ENCODE measurements at regions not wholly inside any gene's neighbourhood (a gene's known extent, or its start where the extent isn't known, plus 50 kb on each side); places are given as distances from the start of the nearest gene placed in this dataset.
"Not testable (repeated sequence)": the region's sequence is repeated elsewhere in the genome, so short reads cannot be mapped to it uniquely, and the experiment has no call there.

GRCh38 chr2:37802899-37803379 is 122.1 kb upstream of the RMDN2 start:
- Histone ChIP-seq H3K9ac (ENCODE audit: low read length) (no peak overlapping the region), H3K27me3 (ENCODE audit: insufficient read depth, low read length) (no peaks in the 10 kb centered on the region), H3K4me1 (ENCODE audit: control insufficient read depth in 1 of 2, insufficient read depth in 2 of 2, low read length in 2 of 2) (no peaks in the 10 kb centered on the region), H3K79me2 (ENCODE audit: insufficient read depth, low read length) (no peaks in the 10 kb centered on the region), H3K27ac (ENCODE audit: low read depth, low read length) (no peak overlapping the region), H4K20me1 (ENCODE audit: insufficient read depth) (no peaks in the 10 kb centered on the region), H2AFZ (ENCODE audit: low read depth, low read length, poor library complexity, severe bottlenecking) (no peak overlapping the region), H3K36me3 (ENCODE audit: control insufficient read depth in 1 of 2, insufficient read depth in 2 of 2, low read length in 2 of 2) (no peaks in the 10 kb centered on the region), H3K9me2 (ENCODE audit: insufficient read depth) (no peaks in the 10 kb centered on the region; the same call in 1 of the 2 replicates), H3K4me3 (replicated peaks in 1 of 2; ENCODE audit: low read depth in 1 of 2, low read length in 2 of 2) (no peak overlapping the region), H3K9me3 (ENCODE audit: control insufficient read depth in 1 of 2, insufficient read depth in 1 of 2, low read depth in 1 of 2, low read length in 2 of 2) (no peaks in the 10 kb centered on the region), H3K4me2 (ENCODE audit: low read length) (no peak overlapping the region)
- ChIA-PET RAD21 (ENCODE audit: low non-redundant PET in 1 of 2, low total read pairs in 2 of 2, uncharacterized antibody in 2 of 2, unreplicated experiment in 2 of 2) (no interaction called here), POLR2A (no interaction called here), CTCF (no interaction called here)
- DNase-seq (ENCODE audit: low read depth, low spot score) (no peak), ATAC-seq (no peak)
- no peak for TF ChIP-seq YY1 (IDR thresholded peaks at IDR 0.05; ENCODE audit: extremely low read depth, insufficient replicate concordance, low read depth, low read length)
- no peak for TF ChIP-seq POLR2A (IDR thresholded peaks at IDR 0.05; ENCODE audit: borderline replicate concordance, extremely low read depth, insufficient read depth, insufficient read length)
- no peak for TF ChIP-seq FOSL1 (IDR thresholded peaks at IDR 0.05; ENCODE audit: low read depth)
- TF ChIP-seq ATF3 (IDR thresholded peaks at IDR 0.05) = no peak
- no peak for TF ChIP-seq EGR1 (IDR thresholded peaks at IDR 0.05; ENCODE audit: low read depth)
- no peak for TF ChIP-seq ZFX (IDR thresholded peaks at IDR 0.05)
- TF ChIP-seq CTCF (IDR thresholded peaks at IDR 0.05 in 2 of 3, conservative IDR thresholded peaks at IDR 0.05 in 1 of 3; ENCODE audit: borderline replicate concordance in 1 of 3, insufficient read depth in 1 of 3, low read depth in 2 of 3, low read length in 2 of 3) = no peak
- TF ChIP-seq ZNF274 (IDR thresholded peaks at IDR 0.05; ENCODE audit: low read depth, low read length) = no peak
- no peak for TF ChIP-seq CBX3 (IDR thresholded peaks at IDR 0.05; ENCODE audit: low read depth)
- no peak for TF ChIP-seq SRF (IDR thresholded peaks at IDR 0.05; ENCODE audit: low read depth)
- no peak for TF ChIP-seq POLR2AphosphoS5 (IDR thresholded peaks at IDR 0.05; ENCODE audit: low read depth, low read length)
- BruUV-seq (replicated peaks) = no TSS peak
- intact Hi-C loops (cut with micrococcal nuclease) = no loop called here

- POLR2A ChIA-PET; H3K4me3 ChIP-seq (replicated peaks in 1 of 2; ENCODE audit: low read depth in 1 of 2, low read length in 2 of 2); H3K79me2 ChIP-seq (ENCODE audit: insufficient read depth, low read length); H2AFZ ChIP-seq (ENCODE audit: low read depth, low read length, poor library complexity, severe bottlenecking); RAD21 ChIA-PET (ENCODE audit: low non-redundant PET in 1 of 2, low total read pairs in 2 of 2, uncharacterized antibody in 2 of 2, unreplicated experiment in 2 of 2); H3K27ac ChIP-seq (ENCODE audit: low read depth, low read length); ATAC-seq; H3K9ac ChIP-seq (ENCODE audit: low read length); H4K20me1 ChIP-seq (ENCODE audit: insufficient read depth); CTCF ChIA-PET; H3K4me2 ChIP-seq (ENCODE audit: low read length); DNase-seq (ENCODE audit: low read depth, low spot score); BruUV-seq (replicated peaks); H3K9me3 ChIP-seq (ENCODE audit: control insufficient read depth in 1 of 2, insufficient read depth in 1 of 2, low read depth in 1 of 2, low read length in 2 of 2); H3K4me1 ChIP-seq (ENCODE audit: control insufficient read depth in 1 of 2, insufficient read depth in 2 of 2, low read length in 2 of 2); H3K9me2 ChIP-seq (ENCODE audit: insufficient read depth); H3K27me3 ChIP-seq (ENCODE audit: insufficient read depth, low read length); H3K36me3 ChIP-seq (ENCODE audit: control insufficient read depth in 1 of 2, insufficient read depth in 2 of 2, low read length in 2 of 2): not testable (repeated sequence)
- intact Hi-C loops (cut with micrococcal nuclease) = loop anchor here (5.0 kb wide), 1 partner anchor 134 kb away; the partner anchor contains the start of gene CDC42EP3
Measured at GRCh38 chr2:37806004-37806403, 119.1 kb upstream of the RMDN2 start.

Data from HCT116 (cell line).